Lung (tissue), 11 donors: ENCODE measurements at regions not wholly inside any gene's neighbourhood (a gene's known extent, or its start where the extent isn't known, plus 50 kb on each side); places are given as distances from the start of the nearest gene placed in this dataset.

Experiments used
- ATAC-seq: fragments of 200-7000 bp; cut with Tn5 transposase; one replicate; pipeline ENCODE4 v1.9.1; 2020; ENCODE audit warnings: moderate number of reproducible peaks; ENCODE audit not compliant: insufficient read depth, low FRiP score
- DNase-seq, 3 donors: peaks; one replicate each; pipeline ENCODE4 v3.0.0-alpha.2; 2013 to 2017
- H3K27ac ChIP-seq, 2 donors: one replicate each; pipeline ENCODE4 v1.5.1; 2013; ENCODE audit warnings: mild to moderate bottlenecking in 2 of 2, moderate library complexity in 2 of 2, control low read depth in 1 of 2, inconsistent platforms in 1 of 2, low read depth in 1 of 2, low read length in 1 of 2
- H3K27me3 ChIP-seq, 3 donors: one replicate each; pipeline ENCODE4 v1.5.1; 2013; ENCODE audit warnings: low read length in 2 of 3; ENCODE audit not compliant: control insufficient read depth in 3 of 3, insufficient read depth in 3 of 3
- H3K36me3 ChIP-seq, 4 donors: one replicate each; pipeline ENCODE4 v1.5.1; 2013; ENCODE audit warnings: low read length in 4 of 4, mild to moderate bottlenecking in 1 of 4, moderate library complexity in 1 of 4; ENCODE audit not compliant: control insufficient read depth in 4 of 4, insufficient read depth in 4 of 4
- H3K4me1 ChIP-seq, 5 donors: one replicate each; pipeline ENCODE4 v1.5.1; 2013; ENCODE audit warnings: low read length in 5 of 5, mild to moderate bottlenecking in 2 of 5, moderate library complexity in 1 of 5; ENCODE audit not compliant: control insufficient read depth in 5 of 5, insufficient read depth in 5 of 5
- H3K4me3 ChIP-seq: one replicate; pipeline ENCODE4 v1.5.1; 2013; ENCODE audit warnings: mild to moderate bottlenecking, control low read depth, moderate library complexity
- H3K9ac ChIP-seq, 2 donors: one replicate each; pipeline ENCODE4 v1.5.1; 2013; ENCODE audit warnings: low read length in 2 of 2, control low read depth in 1 of 2; ENCODE audit not compliant: insufficient read depth in 1 of 2
- H3K9me3 ChIP-seq, 4 donors: one replicate each; pipeline ENCODE4 v1.5.1; 2013; ENCODE audit warnings: low read length in 3 of 4, mild to moderate bottlenecking in 1 of 4, moderate library complexity in 1 of 4; ENCODE audit not compliant: control insufficient read depth in 4 of 4, insufficient read depth in 3 of 4
- WGBS, 2 donors: extraction: QIAGEN DNeasy Blood & Tissue Kit; methylation state at CpG; one replicate each; pipeline ENCODE4 v1.1.7; 2013; 5-methylcytosine and 5-hydroxymethylcytosine counted together
- TF ChIP-seq, protein P1 (sequence below): IDR thresholded peaks from 2 replicates; pipeline ENCODE4 v1.5.1; 2012; ENCODE audit warnings: mild to moderate bottlenecking; ENCODE audit errors: control extremely low read depth, extremely low read depth
- donor health status: control.
- donor health status: control.
- donor health status: Bipolar disorder and iron deficiency.
- donor health status: healthy.
- donor health status: DM: yes; HTN: yes; CAD: no.

DNA sequence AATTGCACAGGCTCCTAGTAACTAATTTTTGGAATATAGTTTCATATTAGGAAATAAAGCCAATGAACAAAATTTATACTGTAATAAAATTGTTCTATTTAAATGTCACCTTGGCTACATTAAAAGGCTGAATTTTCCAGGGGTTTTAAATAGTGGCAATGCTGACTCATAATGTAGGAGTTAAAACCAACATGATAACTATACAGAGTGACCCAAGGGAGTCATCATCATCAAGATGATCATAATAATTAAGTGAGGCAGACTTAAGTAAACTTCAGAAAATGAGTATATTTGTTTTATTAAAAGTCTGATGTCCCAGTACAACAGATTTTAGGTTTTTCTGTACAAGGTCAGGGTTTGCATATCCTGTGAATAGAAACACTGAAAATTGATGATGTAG lies 183.4 kb downstream of the PLPPR4 start:
- TF ChIP-seq, protein P1, sequence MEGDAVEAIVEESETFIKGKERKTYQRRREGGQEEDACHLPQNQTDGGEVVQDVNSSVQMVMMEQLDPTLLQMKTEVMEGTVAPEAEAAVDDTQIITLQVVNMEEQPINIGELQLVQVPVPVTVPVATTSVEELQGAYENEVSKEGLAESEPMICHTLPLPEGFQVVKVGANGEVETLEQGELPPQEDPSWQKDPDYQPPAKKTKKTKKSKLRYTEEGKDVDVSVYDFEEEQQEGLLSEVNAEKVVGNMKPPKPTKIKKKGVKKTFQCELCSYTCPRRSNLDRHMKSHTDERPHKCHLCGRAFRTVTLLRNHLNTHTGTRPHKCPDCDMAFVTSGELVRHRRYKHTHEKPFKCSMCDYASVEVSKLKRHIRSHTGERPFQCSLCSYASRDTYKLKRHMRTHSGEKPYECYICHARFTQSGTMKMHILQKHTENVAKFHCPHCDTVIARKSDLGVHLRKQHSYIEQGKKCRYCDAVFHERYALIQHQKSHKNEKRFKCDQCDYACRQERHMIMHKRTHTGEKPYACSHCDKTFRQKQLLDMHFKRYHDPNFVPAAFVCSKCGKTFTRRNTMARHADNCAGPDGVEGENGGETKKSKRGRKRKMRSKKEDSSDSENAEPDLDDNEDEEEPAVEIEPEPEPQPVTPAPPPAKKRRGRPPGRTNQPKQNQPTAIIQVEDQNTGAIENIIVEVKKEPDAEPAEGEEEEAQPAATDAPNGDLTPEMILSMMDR, result no peak
- no peak overlapping the region for H3K4me3 ChIP-seq
- ATAC-seq (no peak), DNase-seq (peak in 1 of 3 donors; percentile 24)
- H3K27me3 ChIP-seq, result no peaks in the 10 kb centered on the region
- peaks cover 0 to 23% (median 0%) of the 10 kb centered on the region in 5 donors for H3K4me1 ChIP-seq
- H3K9ac ChIP-seq, result no peak overlapping the region
- no peak overlapping the region for H3K27ac ChIP-seq
- H3K36me3 ChIP-seq, result no peaks in the 10 kb centered on the region
- H3K9me3 ChIP-seq, result no peaks in the 10 kb centered on the region

DNA sequence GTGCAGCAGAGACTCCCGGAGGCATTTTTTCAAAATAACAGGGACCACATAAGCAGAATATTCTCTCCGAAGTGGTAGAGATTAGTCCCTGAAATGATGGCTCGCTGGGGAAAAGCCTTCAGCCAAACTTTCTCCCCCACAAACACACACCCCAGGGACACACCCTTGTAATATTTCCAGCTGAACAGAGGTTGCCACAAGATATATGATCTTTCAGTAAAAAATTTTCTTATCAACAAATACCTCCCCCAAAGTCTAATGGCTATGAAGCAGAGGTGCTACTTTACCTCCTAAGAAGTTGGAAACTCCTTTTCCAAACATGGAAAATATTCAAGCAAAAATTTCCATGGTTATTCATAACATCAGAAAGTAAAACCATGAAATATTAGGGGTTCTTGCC lies 190.2 kb upstream of the PALMD start:
- no peaks in the 10 kb centered on the region for H3K9me3 ChIP-seq
- no peak overlapping the region for H3K4me3 ChIP-seq
- no peak overlapping the region for H3K9ac ChIP-seq
- ATAC-seq (no peak), DNase-seq (no peak)
- no peak overlapping the region for H3K27ac ChIP-seq
- TF ChIP-seq, protein P1, result no peak
- H3K36me3 ChIP-seq, result no peaks in the 10 kb centered on the region
- WGBS, 2 donors, result 82 to 83% methylated on average over 3 of the region's 3 CpGs
- H3K27me3 ChIP-seq, result no peaks in the 10 kb centered on the region
- peaks cover 0 to 3% (median 0%) of the 10 kb centered on the region in 5 donors for H3K4me1 ChIP-seq

DNA sequence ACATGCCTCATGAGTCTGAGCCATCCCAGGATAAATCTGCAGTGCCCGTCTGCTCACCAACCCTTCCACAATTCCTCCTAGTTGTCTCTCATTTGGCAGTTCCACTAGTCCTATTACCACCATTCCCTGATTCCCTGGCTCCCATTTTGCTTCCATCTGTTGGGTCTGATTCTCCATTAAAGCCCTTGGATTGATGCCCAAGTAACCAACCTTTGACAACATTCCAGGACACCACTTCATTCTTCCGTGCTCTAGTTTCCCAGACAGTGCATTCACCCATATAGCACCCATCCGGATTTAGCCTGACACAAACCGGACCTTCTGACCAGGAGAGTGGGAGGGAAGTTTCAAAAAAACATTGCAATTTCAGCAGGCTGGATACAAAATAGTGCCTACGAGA lies 189.4 kb upstream of the PALMD start:
- TF ChIP-seq, protein P1, result no peak
- no peaks in the 10 kb centered on the region for H3K36me3 ChIP-seq
- H3K27ac ChIP-seq, result no peak overlapping the region
- H3K4me3 ChIP-seq, result no peak overlapping the region
- H3K9me3 ChIP-seq, result no peaks in the 10 kb centered on the region
- H3K9ac ChIP-seq, result no peak overlapping the region
- WGBS, 2 donors, result 80 to 93% methylated on average over 5 of the region's 5 CpGs
- DNase-seq (no peak), ATAC-seq (no peak)
- H3K4me1 ChIP-seq, result peaks cover 0 to 3% (median 0%) of the 10 kb centered on the region in 5 donors
- H3K27me3 ChIP-seq, result no peaks in the 10 kb centered on the region
